GM23338 (cell line): ENCODE measurements at regions not wholly inside any gene's neighbourhood (a gene's known extent, or its start where the extent isn't known, plus 50 kb on each side); places are given as distances from the start of the nearest gene placed in this dataset.

ENCODE experiments used
- ATAC-seq: fragments of 200-7000 bp; cut with Tn5 transposase; 3 replicates; pipeline ENCODE4 v1.9.1; 2020
- DNase-seq: peaks from one replicate; pipeline ENCODE4 v3.0.0-alpha.2; 2015; ENCODE audit warnings: low spot score
- H2AFZ ChIP-seq: fragments of 200-600 bp; sonication (generic); 2 replicates; pipeline ENCODE4 v1.8.0; 2016; ENCODE audit warnings: antibody characterized with exemption, mild to moderate bottlenecking, moderate library complexity
- H3F3A ChIP-seq: fragments of 200-600 bp; sonication (generic); replicated peaks from 2 replicates; pipeline ENCODE4 v1.8.0; 2017; ENCODE audit warnings: antibody characterized with exemption, mixed run types, low read depth
- H3K27ac ChIP-seq: fragments of 200-600 bp; sonication (generic); 2 replicates; pipeline ENCODE4 v1.6.1; 2016; ENCODE audit warnings: low read depth
- H3K27me3 ChIP-seq: fragments of 200-600 bp; sonication (generic); 2 replicates; pipeline ENCODE4 v1.8.0; 2016; ENCODE audit warnings: mild to moderate bottlenecking, mixed run types, moderate library complexity; ENCODE audit not compliant: insufficient read depth
- H3K36me3 ChIP-seq: fragments of 200-600 bp; sonication (generic); 2 replicates; pipeline ENCODE4 v1.8.0; 2016; ENCODE audit warnings: mild to moderate bottlenecking; ENCODE audit not compliant: insufficient read depth
- H3K4me1 ChIP-seq: fragments of 200-600 bp; sonication (generic); 2 replicates; pipeline ENCODE4 v1.8.0; 2016; ENCODE audit warnings: mild to moderate bottlenecking, moderate library complexity; ENCODE audit not compliant: insufficient read depth
- H3K4me2 ChIP-seq: fragments of 200-600 bp; sonication (generic); 2 replicates; pipeline ENCODE4 v1.7.1; 2017; ENCODE audit warnings: mixed run types
- H3K4me3 ChIP-seq: fragments of 200-600 bp; sonication (generic); 2 replicates; pipeline ENCODE4 v1.6.1; 2016; ENCODE audit warnings: mixed run types
- H3K79me2 ChIP-seq: fragments of 200-600 bp; sonication (generic); replicated peaks from 2 replicates; pipeline ENCODE4 v1.8.0; 2017; ENCODE audit warnings: mild to moderate bottlenecking; ENCODE audit not compliant: insufficient read depth
- H3K9me2 ChIP-seq: fragments of 200-600 bp; sonication (generic); 2 replicates; pipeline ENCODE4 v1.8.0; 2017; ENCODE audit not compliant: insufficient read depth
- H4K20me1 ChIP-seq: fragments of 200-600 bp; sonication (generic); replicated peaks from 2 replicates; pipeline ENCODE4 v1.8.0; 2017; ENCODE audit warnings: mild to moderate bottlenecking; ENCODE audit not compliant: insufficient read depth
- H3K27ac Mint-ChIP-seq: 2 replicates; pipeline ENCODE4 v1.8.0; 2020; ENCODE audit warnings: inconsistent platforms, mild to moderate bottlenecking, moderate library complexity, mixed read lengths
- H3K27me3 Mint-ChIP-seq: 3 replicates; pipeline ENCODE4 v1.8.0; 2022; ENCODE audit warnings: low read depth, mild to moderate bottlenecking, moderate library complexity, mixed read lengths, inconsistent platforms; ENCODE audit not compliant: insufficient read depth, poor library complexity
- H3K36me3 Mint-ChIP-seq: 3 replicates; pipeline ENCODE4 v1.8.0; 2021; ENCODE audit warnings: low read depth, mild to moderate bottlenecking, inconsistent platforms, moderate library complexity, mixed read lengths
- H3K4me1 Mint-ChIP-seq: 3 replicates; pipeline ENCODE4 v1.8.0; 2020; ENCODE audit warnings: mild to moderate bottlenecking, inconsistent platforms, mixed read lengths
- H3K4me3 Mint-ChIP-seq: 3 replicates; pipeline ENCODE4 v1.8.0; 2021; ENCODE audit warnings: moderate library complexity, mild to moderate bottlenecking, inconsistent platforms, mixed read lengths
- H3K9me3 Mint-ChIP-seq: 3 replicates; pipeline ENCODE4 v1.8.0; 2020; ENCODE audit warnings: moderate library complexity, mild to moderate bottlenecking, inconsistent platforms, mixed read lengths
- CREB1 ChIP-seq: fragments of 250-450 bp; sonication (Bioruptor Pico); IDR thresholded peaks from 2 replicates; pipeline ENCODE4 v1.5.0; 2020; ENCODE audit warnings: low read depth, mild to moderate bottlenecking, moderate library complexity
- EZH2phosphoT487 ChIP-seq: fragments of 200-600 bp; sonication (generic); IDR thresholded peaks from one replicate; pipeline ENCODE4 v1.8.1; 2018; ENCODE audit warnings: antibody characterized with exemption; ENCODE audit not compliant: unreplicated experiment
- NANOG ChIP-seq: IDR thresholded peaks from 2 replicates; pipeline ENCODE4 v1.6.1; 2016; ENCODE audit warnings: antibody characterized with exemption, borderline replicate concordance
- POLR2AphosphoS5 ChIP-seq: IDR thresholded peaks from 2 replicates; pipeline ENCODE4 v1.6.1; 2016; ENCODE audit warnings: antibody characterized with exemption, low read depth
- REST ChIP-seq: IDR thresholded peaks from one replicate; pipeline ENCODE4 v1.6.1; 2018; ENCODE audit warnings: antibody characterized with exemption; ENCODE audit not compliant: unreplicated experiment
- STAT1 ChIP-seq: IDR thresholded peaks from one replicate; pipeline ENCODE4 v1.6.1; 2016; ENCODE audit warnings: antibody characterized with exemption; ENCODE audit not compliant: unreplicated experiment
- ZNF114 ChIP-seq: fragments of 250-450 bp; sonication (Bioruptor Pico); IDR thresholded peaks from 2 replicates; pipeline ENCODE4 v1.5.0; 2020; ENCODE audit warnings: mild to moderate bottlenecking, moderate library complexity
- ZNF331 ChIP-seq: fragments of 250-450 bp; sonication (Bioruptor Pico); IDR thresholded peaks from 2 replicates; pipeline ENCODE4 v1.5.0; 2020; ENCODE audit warnings: low read depth, mild to moderate bottlenecking, moderate library complexity
- TF ChIP-seq, protein P1 (sequence below): fragments of 250-450 bp; sonication (Bioruptor Pico); IDR thresholded peaks from 2 replicates; pipeline ENCODE4 v1.5.0; 2020; ENCODE audit warnings: mild to moderate bottlenecking, moderate library complexity
- TF ChIP-seq, protein P2 (sequence below): IDR thresholded peaks from 2 replicates; pipeline ENCODE4 v1.6.1; 2016; ENCODE audit warnings: antibody characterized with exemption
- TF ChIP-seq, protein P3 (sequence below), 2 experiments: fragments of 200-600 bp in 1 of 2; sonication (generic) in 1 of 2; conservative IDR thresholded peaks; 2 replicates each; pipeline versions ENCODE4 v1.5.1 to v1.6.1; 2016 to 2017; ENCODE audit warnings: antibody characterized with exemption in 2 of 2, low read depth in 2 of 2, mild to moderate bottlenecking in 2 of 2, moderate library complexity in 1 of 2

DNA sequence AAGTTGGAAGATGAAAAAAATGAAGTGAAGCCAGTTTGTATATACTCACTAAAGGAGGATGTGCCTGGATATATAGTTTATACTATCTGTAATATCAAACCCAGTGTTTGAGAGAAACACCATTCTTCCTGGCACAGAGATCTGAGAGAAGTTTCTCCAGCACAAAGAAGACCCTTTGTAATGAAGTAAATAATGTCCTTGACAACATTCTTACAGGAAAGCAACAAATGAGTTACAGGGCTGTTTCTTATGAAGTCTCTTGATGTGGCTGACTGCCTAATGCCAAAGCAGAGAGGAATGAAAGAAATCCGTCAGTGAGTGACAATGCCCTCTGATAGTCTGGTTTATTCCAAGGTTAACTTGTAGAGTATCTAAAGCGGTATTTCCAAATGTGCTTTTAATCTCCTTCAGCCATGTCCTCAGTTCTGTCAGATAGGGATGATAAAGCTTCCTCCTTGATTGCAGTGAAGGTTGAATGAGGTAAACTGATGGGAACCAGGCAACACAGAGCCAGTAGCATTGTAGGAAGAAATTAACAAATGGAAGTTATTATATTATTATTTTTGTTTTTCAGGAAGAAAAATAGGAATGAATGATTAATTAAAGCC lies 123.1 kb upstream of the ZNF608 start:
- H3K4me3 ChIP-seq, result no peak overlapping the region
- Mint-ChIP-seq H3K9me3 (peaks cover 4% of the 10 kb centered on the region; the same call in 2 of the 3 replicates), H3K4me1 (peaks cover 27% of the 10 kb centered on the region), H3K4me3 (no peak overlapping the region), H3K27me3 (peaks cover 2% of the 10 kb centered on the region), H3K27ac (no peak overlapping the region), H3K36me3 (peaks cover 7% of the 10 kb centered on the region; the same call in 2 of the 3 replicates)
- H3K36me3 ChIP-seq, result no peaks in the 10 kb centered on the region
- no peaks in the 10 kb centered on the region for H4K20me1 ChIP-seq
- TF ChIP-seq ZNF114, result no peak
- TF ChIP-seq ZNF331 (CRISPR knock-in tag), result no peak
- TF ChIP-seq, protein P1, sequence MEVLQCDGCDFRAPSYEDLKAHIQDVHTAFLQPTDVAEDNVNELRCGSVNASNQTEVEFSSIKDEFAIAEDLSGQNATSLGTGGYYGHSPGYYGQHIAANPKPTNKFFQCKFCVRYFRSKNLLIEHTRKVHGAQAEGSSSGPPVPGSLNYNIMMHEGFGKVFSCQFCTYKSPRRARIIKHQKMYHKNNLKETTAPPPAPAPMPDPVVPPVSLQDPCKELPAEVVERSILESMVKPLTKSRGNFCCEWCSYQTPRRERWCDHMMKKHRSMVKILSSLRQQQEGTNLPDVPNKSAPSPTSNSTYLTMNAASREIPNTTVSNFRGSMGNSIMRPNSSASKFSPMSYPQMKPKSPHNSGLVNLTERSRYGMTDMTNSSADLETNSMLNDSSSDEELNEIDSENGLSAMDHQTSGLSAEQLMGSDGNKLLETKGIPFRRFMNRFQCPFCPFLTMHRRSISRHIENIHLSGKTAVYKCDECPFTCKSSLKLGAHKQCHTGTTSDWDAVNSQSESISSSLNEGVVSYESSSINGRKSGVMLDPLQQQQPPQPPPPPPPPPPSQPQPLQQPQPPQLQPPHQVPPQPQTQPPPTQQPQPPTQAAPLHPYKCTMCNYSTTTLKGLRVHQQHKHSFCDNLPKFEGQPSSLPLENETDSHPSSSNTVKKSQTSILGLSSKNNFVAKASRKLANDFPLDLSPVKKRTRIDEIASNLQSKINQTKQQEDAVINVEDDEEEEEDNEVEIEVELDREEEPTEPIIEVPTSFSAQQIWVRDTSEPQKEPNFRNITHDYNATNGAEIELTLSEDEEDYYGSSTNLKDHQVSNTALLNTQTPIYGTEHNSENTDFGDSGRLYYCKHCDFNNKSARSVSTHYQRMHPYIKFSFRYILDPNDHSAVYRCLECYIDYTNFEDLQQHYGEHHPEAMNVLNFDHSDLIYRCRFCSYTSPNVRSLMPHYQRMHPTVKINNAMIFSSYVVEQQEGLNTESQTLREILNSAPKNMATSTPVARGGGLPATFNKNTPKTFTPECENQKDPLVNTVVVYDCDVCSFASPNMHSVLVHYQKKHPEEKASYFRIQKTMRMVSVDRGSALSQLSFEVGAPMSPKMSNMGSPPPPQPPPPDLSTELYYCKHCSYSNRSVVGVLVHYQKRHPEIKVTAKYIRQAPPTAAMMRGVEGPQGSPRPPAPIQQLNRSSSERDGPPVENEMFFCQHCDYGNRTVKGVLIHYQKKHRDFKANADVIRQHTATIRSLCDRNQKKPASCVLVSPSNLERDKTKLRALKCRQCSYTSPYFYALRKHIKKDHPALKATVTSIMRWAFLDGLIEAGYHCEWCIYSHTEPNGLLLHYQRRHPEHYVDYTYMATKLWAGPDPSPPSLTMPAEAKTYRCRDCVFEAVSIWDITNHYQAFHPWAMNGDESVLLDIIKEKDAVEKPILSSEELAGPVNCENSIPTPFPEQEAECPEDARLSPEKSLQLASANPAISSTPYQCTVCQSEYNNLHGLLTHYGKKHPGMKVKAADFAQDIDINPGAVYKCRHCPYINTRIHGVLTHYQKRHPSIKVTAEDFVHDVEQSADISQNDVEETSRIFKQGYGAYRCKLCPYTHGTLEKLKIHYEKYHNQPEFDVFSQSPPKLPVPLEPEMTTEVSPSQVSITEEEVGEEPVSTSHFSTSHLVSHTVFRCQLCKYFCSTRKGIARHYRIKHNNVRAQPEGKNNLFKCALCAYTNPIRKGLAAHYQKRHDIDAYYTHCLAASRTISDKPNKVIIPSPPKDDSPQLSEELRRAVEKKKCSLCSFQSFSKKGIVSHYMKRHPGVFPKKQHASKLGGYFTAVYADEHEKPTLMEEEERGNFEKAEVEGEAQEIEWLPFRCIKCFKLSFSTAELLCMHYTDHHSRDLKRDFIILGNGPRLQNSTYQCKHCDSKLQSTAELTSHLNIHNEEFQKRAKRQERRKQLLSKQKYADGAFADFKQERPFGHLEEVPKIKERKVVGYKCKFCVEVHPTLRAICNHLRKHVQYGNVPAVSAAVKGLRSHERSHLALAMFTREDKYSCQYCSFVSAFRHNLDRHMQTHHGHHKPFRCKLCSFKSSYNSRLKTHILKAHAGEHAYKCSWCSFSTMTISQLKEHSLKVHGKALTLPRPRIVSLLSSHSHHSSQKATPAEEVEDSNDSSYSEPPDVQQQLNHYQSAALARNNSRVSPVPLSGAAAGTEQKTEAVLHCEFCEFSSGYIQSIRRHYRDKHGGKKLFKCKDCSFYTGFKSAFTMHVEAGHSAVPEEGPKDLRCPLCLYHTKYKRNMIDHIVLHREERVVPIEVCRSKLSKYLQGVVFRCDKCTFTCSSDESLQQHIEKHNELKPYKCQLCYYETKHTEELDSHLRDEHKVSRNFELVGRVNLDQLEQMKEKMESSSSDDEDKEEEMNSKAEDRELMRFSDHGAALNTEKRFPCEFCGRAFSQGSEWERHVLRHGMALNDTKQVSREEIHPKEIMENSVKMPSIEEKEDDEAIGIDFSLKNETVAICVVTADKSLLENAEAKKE (CRISPR knock-in tag), result no peak
- no peak for TF ChIP-seq CREB1
- no peak for TF ChIP-seq STAT1
- TF ChIP-seq, protein P2, sequence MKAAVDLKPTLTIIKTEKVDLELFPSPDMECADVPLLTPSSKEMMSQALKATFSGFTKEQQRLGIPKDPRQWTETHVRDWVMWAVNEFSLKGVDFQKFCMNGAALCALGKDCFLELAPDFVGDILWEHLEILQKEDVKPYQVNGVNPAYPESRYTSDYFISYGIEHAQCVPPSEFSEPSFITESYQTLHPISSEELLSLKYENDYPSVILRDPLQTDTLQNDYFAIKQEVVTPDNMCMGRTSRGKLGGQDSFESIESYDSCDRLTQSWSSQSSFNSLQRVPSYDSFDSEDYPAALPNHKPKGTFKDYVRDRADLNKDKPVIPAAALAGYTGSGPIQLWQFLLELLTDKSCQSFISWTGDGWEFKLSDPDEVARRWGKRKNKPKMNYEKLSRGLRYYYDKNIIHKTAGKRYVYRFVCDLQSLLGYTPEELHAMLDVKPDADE, result no peak
- TF ChIP-seq, protein P3, sequence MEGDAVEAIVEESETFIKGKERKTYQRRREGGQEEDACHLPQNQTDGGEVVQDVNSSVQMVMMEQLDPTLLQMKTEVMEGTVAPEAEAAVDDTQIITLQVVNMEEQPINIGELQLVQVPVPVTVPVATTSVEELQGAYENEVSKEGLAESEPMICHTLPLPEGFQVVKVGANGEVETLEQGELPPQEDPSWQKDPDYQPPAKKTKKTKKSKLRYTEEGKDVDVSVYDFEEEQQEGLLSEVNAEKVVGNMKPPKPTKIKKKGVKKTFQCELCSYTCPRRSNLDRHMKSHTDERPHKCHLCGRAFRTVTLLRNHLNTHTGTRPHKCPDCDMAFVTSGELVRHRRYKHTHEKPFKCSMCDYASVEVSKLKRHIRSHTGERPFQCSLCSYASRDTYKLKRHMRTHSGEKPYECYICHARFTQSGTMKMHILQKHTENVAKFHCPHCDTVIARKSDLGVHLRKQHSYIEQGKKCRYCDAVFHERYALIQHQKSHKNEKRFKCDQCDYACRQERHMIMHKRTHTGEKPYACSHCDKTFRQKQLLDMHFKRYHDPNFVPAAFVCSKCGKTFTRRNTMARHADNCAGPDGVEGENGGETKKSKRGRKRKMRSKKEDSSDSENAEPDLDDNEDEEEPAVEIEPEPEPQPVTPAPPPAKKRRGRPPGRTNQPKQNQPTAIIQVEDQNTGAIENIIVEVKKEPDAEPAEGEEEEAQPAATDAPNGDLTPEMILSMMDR (conservative IDR thresholded peaks at IDR 0.05; ENCODE audit: low read depth in 2 of 2), result no peak
- no peak for TF ChIP-seq REST
- no peak for TF ChIP-seq POLR2AphosphoS5
- TF ChIP-seq NANOG, result no peak
- no peak for TF ChIP-seq EZH2phosphoT487
- no peak overlapping the region for H3K27ac ChIP-seq
- H3K9me2 ChIP-seq, result no peaks in the 10 kb centered on the region
- DNase-seq, result no peak
- no peaks in the 10 kb centered on the region for H3K27me3 ChIP-seq
- no peaks in the 10 kb centered on the region for H3F3A ChIP-seq
- H3K4me1 ChIP-seq, result peaks cover 15% of the 10 kb centered on the region
- no peak for ATAC-seq
- H3K4me2 ChIP-seq, result no peak overlapping the region
- no peaks in the 10 kb centered on the region for H3K79me2 ChIP-seq
- peak overlapping the region; percentile 38; the same call in 1 of the 2 replicates for H2AFZ ChIP-seq
